ENCODE measurements at regions not wholly inside any gene's neighbourhood (a gene's known extent, or its start where the extent isn't known, plus 50 kb on each side); places are given as distances from the start of the nearest gene placed in this dataset.

GRCh38 chr14:27427796-27428195 is 830.0 kb upstream of the NOVA1 start:
- TF ChIP-seq CTCF (IDR thresholded peaks at IDR 0.05; ENCODE audit: poor library complexity, severe bottlenecking) (no peak), EP300 (conservative IDR thresholded peaks at IDR 0.05; ENCODE audit: poor library complexity, severe bottlenecking) (no peak), TAF1 (IDR thresholded peaks at IDR 0.05; ENCODE audit: low read depth) (no peak), EZH2 (IDR thresholded peaks at IDR 0.05; ENCODE audit: borderline replicate concordance, insufficient read depth, low read length, poor library complexity, severe bottlenecking) (no peak), POLR2AphosphoS5 (IDR thresholded peaks at IDR 0.05) (no peak), REST (IDR thresholded peaks at IDR 0.05; ENCODE audit: borderline replicate concordance) (no peak)
